H9 (cell line): ENCODE measurements at regions not wholly inside any gene's neighbourhood (a gene's known extent, or its start where the extent isn't known, plus 50 kb on each side); places are given as distances from the start of the nearest gene placed in this dataset.

Experiments used
- DNase-seq: peaks from one replicate; pipeline ENCODE4 v3.0.0-alpha.2; 2017
- H2AFZ ChIP-seq: one replicate; pipeline ENCODE4 v1.6.1; 2013; ENCODE audit warnings: mild to moderate bottlenecking, low read length, control low read depth, moderate library complexity
- H2AK5ac ChIP-seq: 2 replicates; pipeline ENCODE4 v1.6.1; 2013; ENCODE audit warnings: low read length, control low read depth, mixed read lengths; ENCODE audit not compliant: insufficient read length
- H2BK120ac ChIP-seq: one replicate; pipeline ENCODE4 v1.6.1; 2013; ENCODE audit warnings: low read depth, mild to moderate bottlenecking, low read length, control low read depth, inconsistent platforms; ENCODE audit not compliant: poor library complexity, severe bottlenecking
- H2BK12ac ChIP-seq: 2 replicates; pipeline ENCODE4 v1.6.1; 2013; ENCODE audit warnings: low read length, control low read depth, mixed read lengths, low read depth; ENCODE audit not compliant: insufficient read length
- H2BK15ac ChIP-seq: 2 replicates; pipeline ENCODE4 v1.6.1; 2013; ENCODE audit warnings: low read depth, low read length, control low read depth
- H2BK20ac ChIP-seq: one replicate; pipeline ENCODE4 v1.6.1; 2013; ENCODE audit warnings: low read depth, mild to moderate bottlenecking, low read length, control low read depth, inconsistent platforms; ENCODE audit not compliant: poor library complexity, severe bottlenecking
- H2BK5ac ChIP-seq: 2 replicates; pipeline ENCODE4 v1.6.1; 2013; ENCODE audit warnings: low read length, control low read depth, mixed read lengths; ENCODE audit not compliant: insufficient read length
- H3K14ac ChIP-seq: 2 replicates; pipeline ENCODE4 v1.6.1; 2013; ENCODE audit warnings: low read length, control low read depth; ENCODE audit not compliant: insufficient read depth
- H3K18ac ChIP-seq: 2 replicates; pipeline ENCODE4 v1.6.1; 2013; ENCODE audit warnings: low read depth, mild to moderate bottlenecking, mixed read lengths, low read length, control low read depth; ENCODE audit not compliant: insufficient read length
- H3K23ac ChIP-seq: 2 replicates; pipeline ENCODE4 v1.6.1; 2013; ENCODE audit warnings: low read length, control low read depth, mixed read lengths, low read depth; ENCODE audit not compliant: insufficient read length
- H3K23me2 ChIP-seq: 2 replicates; pipeline ENCODE4 v1.6.1; 2013; ENCODE audit warnings: low read depth, mild to moderate bottlenecking, mixed read lengths, low read length, control low read depth; ENCODE audit not compliant: insufficient read length, poor library complexity, severe bottlenecking
- H3K27ac ChIP-seq: 2 replicates; pipeline ENCODE4 v1.5.1; 2013; ENCODE audit warnings: low read length, control low read depth, mixed read lengths, low read depth; ENCODE audit not compliant: insufficient read length
- H3K27me3 ChIP-seq: 2 replicates; pipeline ENCODE4 v1.6.1; 2013; ENCODE audit warnings: low read length, control low read depth, inconsistent platforms; ENCODE audit not compliant: insufficient read depth
- H3K4ac ChIP-seq: 2 replicates; pipeline ENCODE4 v1.6.1; 2013; ENCODE audit warnings: low read depth, mild to moderate bottlenecking, control low read depth, inconsistent platforms, low read length, moderate library complexity
- H3K4me1 ChIP-seq: 2 replicates; pipeline ENCODE4 v1.6.1; 2013; ENCODE audit warnings: low read length, control low read depth, inconsistent platforms; ENCODE audit not compliant: insufficient read depth
- H3K4me2 ChIP-seq: 2 replicates; pipeline ENCODE4 v1.6.1; 2013; ENCODE audit warnings: low read length, control low read depth, mixed read lengths; ENCODE audit not compliant: insufficient read length, insufficient read depth
- H3K56ac ChIP-seq: 2 replicates; pipeline ENCODE4 v1.6.1; 2013; ENCODE audit warnings: low read depth, mild to moderate bottlenecking, mixed read lengths, low read length, control low read depth; ENCODE audit not compliant: insufficient read length
- H3K79me1 ChIP-seq: 2 replicates; pipeline ENCODE4 v1.6.1; 2013; ENCODE audit warnings: low read depth, mild to moderate bottlenecking, moderate library complexity, low read length, control low read depth, inconsistent platforms; ENCODE audit not compliant: insufficient read depth, poor library complexity, severe bottlenecking
- H3K79me2 ChIP-seq: 2 replicates; pipeline ENCODE4 v1.6.1; 2013; ENCODE audit warnings: low read length, control low read depth, inconsistent platforms; ENCODE audit not compliant: insufficient read depth
- H3K9ac ChIP-seq: 2 replicates; pipeline ENCODE4 v1.6.1; 2013; ENCODE audit warnings: low read length, control low read depth, mixed read lengths; ENCODE audit not compliant: insufficient read length; ENCODE audit errors: extremely low read depth
- H3K9me3 ChIP-seq: one replicate; pipeline ENCODE4 v1.6.1; 2013; ENCODE audit warnings: low read depth, low read length, inconsistent platforms; ENCODE audit not compliant: control insufficient read depth
- H3T11ph ChIP-seq: one replicate; pipeline ENCODE4 v1.6.1; 2013; ENCODE audit warnings: mild to moderate bottlenecking, low read length, control low read depth, inconsistent platforms
- H4K20me1 ChIP-seq: one replicate; pipeline ENCODE4 v1.6.1; 2013; ENCODE audit not compliant: control insufficient read depth, insufficient read length, insufficient read depth
- H4K5ac ChIP-seq: 2 replicates; pipeline ENCODE4 v1.6.1; 2013; ENCODE audit warnings: low read depth, mild to moderate bottlenecking, mixed read lengths, low read length, control low read depth; ENCODE audit not compliant: insufficient read length
- H4K8ac ChIP-seq: replicated peaks from 2 replicates; pipeline ENCODE4 v1.6.1; 2013; ENCODE audit warnings: low read length, control low read depth, mixed read lengths, low read depth; ENCODE audit not compliant: insufficient read length
- H4K91ac ChIP-seq: 2 replicates; pipeline ENCODE4 v1.6.1; 2013; ENCODE audit warnings: low read depth, mild to moderate bottlenecking, moderate library complexity, mixed read lengths, low read length, control low read depth; ENCODE audit not compliant: insufficient read length
- H3K27ac Mint-ChIP-seq, 3 experiments: 2 replicates in 2 of 3; 3 replicates in 1 of 3; pipeline ENCODE4 v1.8.0; 2020 to 2021; ENCODE audit warnings: mixed read lengths in 3 of 3, mild to moderate bottlenecking in 1 of 3, moderate library complexity in 1 of 3
- H3K27me3 Mint-ChIP-seq: 2 replicates; pipeline ENCODE4 v1.8.0; 2021; ENCODE audit warnings: low read depth, mild to moderate bottlenecking, moderate library complexity, mixed read lengths
- H3K36me3 Mint-ChIP-seq, 3 experiments: 2 replicates in 2 of 3; 3 replicates in 1 of 3; pipeline ENCODE4 v1.8.0; 2020 to 2021; ENCODE audit warnings: low read depth in 3 of 3, mixed read lengths in 3 of 3; ENCODE audit not compliant: insufficient read depth in 1 of 3
- H3K4me1 Mint-ChIP-seq, 2 experiments: 2 replicates each; pipeline ENCODE4 v1.8.0; 2020; ENCODE audit warnings: mixed read lengths in 2 of 2
- H3K4me3 Mint-ChIP-seq, 2 experiments: 2 replicates in 1 of 2; 3 replicates in 1 of 2; pipeline ENCODE4 v1.8.0; 2020 to 2021; ENCODE audit warnings: mild to moderate bottlenecking in 2 of 2, mixed read lengths in 2 of 2, moderate library complexity in 1 of 2
- H3K9me3 Mint-ChIP-seq, 2 experiments: 2 replicates in 1 of 2; 3 replicates in 1 of 2; pipeline ENCODE4 v1.8.0; 2020; ENCODE audit warnings: mild to moderate bottlenecking in 2 of 2, mixed read lengths in 2 of 2, moderate library complexity in 1 of 2
- WGBS: extraction: QIAGEN DNeasy Blood & Tissue Kit; methylation state at CpG from one replicate; pipeline ENCODE4 v1.1.7; 2013; ENCODE audit warnings: missing lambda C conversion rate, low lambda C conversion rate, mixed read lengths; ENCODE audit not compliant: insufficient read length; ENCODE audit errors: extremely low coverage; 5-methylcytosine and 5-hydroxymethylcytosine counted together
- TF ChIP-seq, protein P1 (sequence below): fragments of 200-600 bp; sonication (generic); conservative IDR thresholded peaks from 3 replicates; pipeline ENCODE4 v1.8.0; 2021; ENCODE audit warnings: antibody characterized with exemption, mild to moderate bottlenecking

DNA sequence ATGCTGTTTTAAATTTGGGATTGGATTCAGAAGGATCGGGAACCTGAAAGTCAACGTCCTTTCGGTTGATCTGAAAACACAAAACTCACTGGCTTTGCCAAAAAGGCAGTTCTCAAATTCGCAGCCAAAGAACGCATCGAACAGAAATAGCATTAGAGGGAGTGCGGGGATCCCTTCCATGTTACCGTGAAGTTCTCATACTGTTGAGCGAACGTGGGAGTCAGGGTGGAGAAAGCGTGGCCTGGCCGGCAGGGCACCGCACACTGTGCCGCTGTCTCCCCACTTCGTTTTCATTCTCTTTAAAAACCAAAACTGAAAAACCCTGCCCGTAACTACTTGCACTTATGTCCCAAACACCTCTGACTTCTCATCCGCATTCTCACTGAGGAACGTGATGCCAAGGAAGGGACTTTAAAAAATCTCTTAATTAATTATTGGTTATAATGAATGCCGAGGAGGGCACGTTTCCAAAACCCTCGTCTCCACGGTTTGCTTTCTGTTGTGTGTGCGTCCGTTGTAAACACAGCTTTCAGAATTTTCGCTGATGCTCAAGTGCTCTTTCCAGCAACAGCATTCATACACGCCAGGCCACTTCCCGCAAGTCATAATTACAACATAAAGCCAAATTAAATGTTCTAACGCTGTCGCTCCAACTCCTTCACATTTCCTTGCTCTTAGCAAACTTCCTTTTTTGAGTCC is 60.9 kb upstream of the TWIST2 start:
- H2BK15ac ChIP-seq: no peak overlapping the region
- Mint-ChIP-seq H3K4me3 (no peak overlapping the region), H3K27ac (no peak overlapping the region), H3K4me1 (peaks cover 15 to 16% of the 10 kb centered on the region in 2 experiments), H3K9me3 (peaks cover 0 to 1% of the 10 kb centered on the region in 2 experiments; a peak in 2 of 5 replicates), H3K27me3 (peaks cover 15% of the 10 kb centered on the region), H3K36me3 (no peaks in the 10 kb centered on the region)
- H3K56ac ChIP-seq: no peak overlapping the region
- no peak overlapping the region for H3T11ph ChIP-seq
- no peak overlapping the region for H3K27ac ChIP-seq
- no peak overlapping the region for H2BK5ac ChIP-seq
- H3K23me2 ChIP-seq: no peaks in the 10 kb centered on the region
- H3K9ac ChIP-seq: no peak overlapping the region
- H3K9me3 ChIP-seq: no peaks in the 10 kb centered on the region
- DNase-seq: no peak
- no peaks in the 10 kb centered on the region for H3K79me2 ChIP-seq
- H4K5ac ChIP-seq: no peak overlapping the region
- H3K4me2 ChIP-seq: no peak overlapping the region
- H3K4me1 ChIP-seq: no peaks in the 10 kb centered on the region; the same call in 1 of the 2 replicates
- H4K20me1 ChIP-seq: no peaks in the 10 kb centered on the region
- no peak overlapping the region for H3K4ac ChIP-seq
- no peak overlapping the region for H4K8ac ChIP-seq
- H3K14ac ChIP-seq: no peak overlapping the region
- TF ChIP-seq, protein P1, sequence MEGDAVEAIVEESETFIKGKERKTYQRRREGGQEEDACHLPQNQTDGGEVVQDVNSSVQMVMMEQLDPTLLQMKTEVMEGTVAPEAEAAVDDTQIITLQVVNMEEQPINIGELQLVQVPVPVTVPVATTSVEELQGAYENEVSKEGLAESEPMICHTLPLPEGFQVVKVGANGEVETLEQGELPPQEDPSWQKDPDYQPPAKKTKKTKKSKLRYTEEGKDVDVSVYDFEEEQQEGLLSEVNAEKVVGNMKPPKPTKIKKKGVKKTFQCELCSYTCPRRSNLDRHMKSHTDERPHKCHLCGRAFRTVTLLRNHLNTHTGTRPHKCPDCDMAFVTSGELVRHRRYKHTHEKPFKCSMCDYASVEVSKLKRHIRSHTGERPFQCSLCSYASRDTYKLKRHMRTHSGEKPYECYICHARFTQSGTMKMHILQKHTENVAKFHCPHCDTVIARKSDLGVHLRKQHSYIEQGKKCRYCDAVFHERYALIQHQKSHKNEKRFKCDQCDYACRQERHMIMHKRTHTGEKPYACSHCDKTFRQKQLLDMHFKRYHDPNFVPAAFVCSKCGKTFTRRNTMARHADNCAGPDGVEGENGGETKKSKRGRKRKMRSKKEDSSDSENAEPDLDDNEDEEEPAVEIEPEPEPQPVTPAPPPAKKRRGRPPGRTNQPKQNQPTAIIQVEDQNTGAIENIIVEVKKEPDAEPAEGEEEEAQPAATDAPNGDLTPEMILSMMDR: no peak
- H3K27me3 ChIP-seq: no peaks in the 10 kb centered on the region
- H3K18ac ChIP-seq: no peak overlapping the region
- H2AK5ac ChIP-seq: no peak overlapping the region
- no peak overlapping the region for H4K91ac ChIP-seq
- no peak overlapping the region for H2BK20ac ChIP-seq
- no peak overlapping the region for H2BK12ac ChIP-seq
- no peak overlapping the region for H2AFZ ChIP-seq
- no peak overlapping the region for H3K23ac ChIP-seq
- no CpG with 5 or more reads among the region's 29 CpGs for WGBS
- no peak overlapping the region for H2BK120ac ChIP-seq
- no peaks in the 10 kb centered on the region for H3K79me1 ChIP-seq
